Pancreas (tissue), 10 donors: ENCODE measurements at regions not wholly inside any gene's neighbourhood (a gene's known extent, or its start where the extent isn't known, plus 50 kb on each side); places are given as distances from the start of the nearest gene placed in this dataset.

Experiments
- ATAC-seq, 4 donors: fragments of 200-7000 bp; cut with Tn5 transposase; one replicate each; pipeline versions ENCODE4 v1.8.0 to v1.9.1; 2020; ENCODE audit warnings: mild to moderate bottlenecking in 4 of 4, moderate library complexity in 4 of 4
- DNase-seq, 6 donors: peaks; one replicate each; pipeline ENCODE4 v3.0.0-alpha.2; 2020
- FAIRE-seq: peaks from 2 replicates; lab custom pipeline; 2012; peaks lifted over from hg19 to GRCh38; lab: Jason Lieb, UNC
- H3K27ac ChIP-seq, 4 donors: fragments of 200-600 bp; sonication (generic); 1 replicate in 3 of 4; 2 replicates in 1 of 4; pipeline versions ENCODE4 v1.5.0 to v1.8.0; 2020
- H3K27me3 ChIP-seq, 4 donors: fragments of 200-600 bp; one replicate each; pipeline ENCODE4 v1.8.0; 2021
- H3K36me3 ChIP-seq, 3 donors: fragments of 200-600 bp; sonication (generic) in 1 of 3; one replicate each; pipeline versions ENCODE4 v1.5.0 to v1.8.0; 2020 to 2021
- H3K4me1 ChIP-seq, 3 donors: fragments of 200-600 bp; one replicate each; pipeline ENCODE4 v1.8.0; 2021
- H3K4me3 ChIP-seq, 4 donors: fragments of 200-600 bp; sonication (generic) in 2 of 4; one replicate each; pipeline versions ENCODE4 v1.5.0 to v1.8.0; 2020 to 2021
- H3K9me3 ChIP-seq, 4 donors: fragments of 200-600 bp; one replicate each; pipeline ENCODE4 v1.8.0; 2021
- WGBS, 2 donors: extraction: QIAGEN DNeasy Blood & Tissue Kit; methylation state at CpG; one replicate each; pipeline ENCODE4 v1.1.7; 2013; 5-methylcytosine and 5-hydroxymethylcytosine counted together
- intact Hi-C, 3 donors: fragments of 100-400 bp; cut with DNase I; formaldehyde crosslinking; loops; one replicate each; pipeline versions ENCODE4 v1.11.1 to v1.14.2; 2022
- TF ChIP-seq, protein P1 (sequence below), 4 donors: fragments of 200-600 bp; sonication (generic) in 3 of 4; IDR thresholded peaks; one replicate each; pipeline versions ENCODE4 v1.5.0 to v1.8.0; 2021; ENCODE audit warnings: antibody characterized with exemption in 4 of 4
- donor health status: healthy with polysubstance abuse.
- donor health status: DM: no; HTN: no; CAD: no; lungs with moderate emphysema.
- donor health status: DM: no; HTN: no; CAD: no.
- donor health status: control.
- donor health status: control.
- donor health status: Bipolar disorder and iron deficiency.
- donor health status: DM: yes; HTN: yes; CAD: no.
- donor health status: DM: no; HTN: no; CAD: no.
- donor health status: DM: no; HTN: no; CAD: no.
- donor health status: DM: yes; HTN: yes; CAD: no.

DNA sequence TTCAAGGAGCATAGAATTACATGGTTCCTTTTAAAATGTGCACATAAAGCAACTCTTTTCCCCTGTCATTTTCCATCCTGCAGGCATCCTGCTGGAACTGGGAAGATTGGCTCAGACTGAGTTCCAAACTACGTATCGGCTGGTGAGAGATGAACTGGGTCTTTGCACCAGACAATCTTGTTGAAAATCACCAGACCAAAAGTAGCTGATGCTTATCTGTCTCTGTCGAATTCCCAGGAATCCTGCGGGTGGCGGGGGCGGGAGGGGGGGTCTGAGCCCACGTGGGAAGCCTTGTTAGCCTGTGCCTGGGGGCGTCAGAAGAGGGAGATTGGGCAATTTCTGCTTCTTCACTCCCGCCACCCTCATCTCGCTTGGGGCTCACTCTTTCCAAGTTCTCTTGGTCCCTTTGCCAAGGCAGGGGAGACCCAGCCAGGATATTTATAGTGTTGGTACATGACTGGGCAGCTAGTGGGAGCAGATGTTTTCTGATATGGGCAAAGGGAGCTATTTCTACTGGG lies 90.1 kb upstream of the SLC25A33 start:
- FAIRE-seq (no peak), ATAC-seq (peak in 3 of 4 donors; percentile 14 to 27 (median 19)), DNase-seq (no peak)
- Histone ChIP-seq H3K4me3 (no peak overlapping the region), H3K27me3 (no peaks in the 10 kb centered on the region), H3K9me3 (no peaks in the 10 kb centered on the region), H3K4me1 (peaks cover 0 to 16% (median 14%) of the 10 kb centered on the region in 3 donors), H3K36me3 (no peaks in the 10 kb centered on the region), H3K27ac (no peak overlapping the region)
- TF ChIP-seq, protein P1, sequence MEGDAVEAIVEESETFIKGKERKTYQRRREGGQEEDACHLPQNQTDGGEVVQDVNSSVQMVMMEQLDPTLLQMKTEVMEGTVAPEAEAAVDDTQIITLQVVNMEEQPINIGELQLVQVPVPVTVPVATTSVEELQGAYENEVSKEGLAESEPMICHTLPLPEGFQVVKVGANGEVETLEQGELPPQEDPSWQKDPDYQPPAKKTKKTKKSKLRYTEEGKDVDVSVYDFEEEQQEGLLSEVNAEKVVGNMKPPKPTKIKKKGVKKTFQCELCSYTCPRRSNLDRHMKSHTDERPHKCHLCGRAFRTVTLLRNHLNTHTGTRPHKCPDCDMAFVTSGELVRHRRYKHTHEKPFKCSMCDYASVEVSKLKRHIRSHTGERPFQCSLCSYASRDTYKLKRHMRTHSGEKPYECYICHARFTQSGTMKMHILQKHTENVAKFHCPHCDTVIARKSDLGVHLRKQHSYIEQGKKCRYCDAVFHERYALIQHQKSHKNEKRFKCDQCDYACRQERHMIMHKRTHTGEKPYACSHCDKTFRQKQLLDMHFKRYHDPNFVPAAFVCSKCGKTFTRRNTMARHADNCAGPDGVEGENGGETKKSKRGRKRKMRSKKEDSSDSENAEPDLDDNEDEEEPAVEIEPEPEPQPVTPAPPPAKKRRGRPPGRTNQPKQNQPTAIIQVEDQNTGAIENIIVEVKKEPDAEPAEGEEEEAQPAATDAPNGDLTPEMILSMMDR (IDR thresholded peaks at IDR 0.05), result no peak
- intact Hi-C loops, result no loop called here
- WGBS, 2 donors, result 42 to 49% methylated on average over 10 of the region's 10 CpGs

DNA sequence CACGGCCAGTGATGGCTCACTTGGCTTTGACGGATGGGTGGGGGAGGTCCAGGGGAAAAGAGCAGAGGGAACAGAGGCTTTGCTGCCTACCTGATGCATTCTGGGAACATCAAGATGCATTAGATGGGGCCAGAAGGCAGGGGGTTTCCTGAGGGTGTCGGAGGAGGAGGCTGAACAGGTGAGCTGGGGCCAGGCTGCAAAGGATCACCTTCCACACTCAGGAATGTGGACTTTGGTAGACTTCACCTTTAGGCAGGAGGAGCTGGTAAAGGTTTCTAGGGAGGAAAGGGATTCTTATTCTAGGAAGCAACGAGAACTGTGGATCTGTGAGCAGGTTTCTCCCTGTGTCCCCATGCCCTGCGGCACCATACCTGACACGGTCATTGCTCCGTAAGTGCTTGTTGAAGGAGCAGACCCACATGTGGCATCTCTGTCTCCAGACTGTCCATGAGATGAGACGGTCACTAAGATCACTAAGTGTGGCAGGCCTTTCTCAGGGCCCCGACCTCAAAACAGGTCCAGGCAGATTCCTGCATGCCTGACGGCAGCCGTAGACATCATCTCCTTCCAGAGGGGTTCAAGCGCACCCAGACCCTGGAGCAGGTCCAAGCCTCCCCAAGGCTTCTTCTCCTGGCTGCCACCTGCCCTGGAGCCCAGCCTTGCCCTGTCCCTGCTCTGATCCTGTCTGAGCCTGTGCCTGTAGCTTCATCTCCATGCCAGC lies 89.1 kb upstream of the SLC25A33 start:
- 91 to 92% methylated on average over 12 of the region's 12 CpGs for WGBS, 2 donors
- Histone ChIP-seq H3K4me3 (no peak overlapping the region), H3K27me3 (no peaks in the 10 kb centered on the region), H3K27ac (no peak overlapping the region), H3K9me3 (no peaks in the 10 kb centered on the region), H3K36me3 (no peaks in the 10 kb centered on the region), H3K4me1 (peaks cover 0 to 16% (median 15%) of the 10 kb centered on the region in 3 donors)
- intact Hi-C loops, result loop anchor here in 1 of 3 donors (10.0 kb wide), 1 partner anchor 165 kb away; no protein-coding TSS in a partner anchor
- DNase-seq (no peak), ATAC-seq (no peak), FAIRE-seq (no peak)
- TF ChIP-seq, protein P1 (IDR thresholded peaks at IDR 0.05), result no peak

DNA sequence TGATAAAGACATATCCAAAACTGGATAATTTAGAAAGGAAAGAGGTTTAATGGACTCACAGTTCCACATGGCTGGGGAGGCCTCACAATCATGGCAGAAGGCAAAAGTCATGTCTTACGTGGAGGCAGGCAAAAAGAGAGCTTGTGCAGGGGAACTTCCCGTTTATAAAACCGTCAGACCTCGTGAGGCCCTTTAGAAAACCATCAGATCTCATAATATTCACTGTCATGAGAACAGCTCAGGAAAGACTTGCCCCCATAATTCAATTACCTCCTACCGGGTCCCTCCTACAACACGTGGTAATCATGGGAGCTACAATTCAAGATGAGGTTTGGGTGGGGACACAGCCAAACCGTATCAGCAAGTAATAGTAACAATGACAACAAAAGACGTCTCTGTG lies 88.2 kb upstream of the SLC25A33 start:
- DNase-seq, result no peak
- no peak for FAIRE-seq
- TF ChIP-seq, protein P1 (IDR thresholded peaks at IDR 0.05), result no peak
- no peak for ATAC-seq
- intact Hi-C loops, result loop anchor here in 1 of 3 donors (10.0 kb wide), 1 partner anchor 166 kb away; no protein-coding TSS in a partner anchor
- Histone ChIP-seq H3K27ac (no peak overlapping the region), H3K36me3 (no peaks in the 10 kb centered on the region), H3K9me3 (no peaks in the 10 kb centered on the region), H3K4me1 (peaks cover 0 to 23% (median 22%) of the 10 kb centered on the region in 3 donors), H3K27me3 (no peaks in the 10 kb centered on the region), H3K4me3 (no peak overlapping the region)
- WGBS, 2 donors, result 89 to 93% methylated on average over 8 of the region's 8 CpGs

DNA sequence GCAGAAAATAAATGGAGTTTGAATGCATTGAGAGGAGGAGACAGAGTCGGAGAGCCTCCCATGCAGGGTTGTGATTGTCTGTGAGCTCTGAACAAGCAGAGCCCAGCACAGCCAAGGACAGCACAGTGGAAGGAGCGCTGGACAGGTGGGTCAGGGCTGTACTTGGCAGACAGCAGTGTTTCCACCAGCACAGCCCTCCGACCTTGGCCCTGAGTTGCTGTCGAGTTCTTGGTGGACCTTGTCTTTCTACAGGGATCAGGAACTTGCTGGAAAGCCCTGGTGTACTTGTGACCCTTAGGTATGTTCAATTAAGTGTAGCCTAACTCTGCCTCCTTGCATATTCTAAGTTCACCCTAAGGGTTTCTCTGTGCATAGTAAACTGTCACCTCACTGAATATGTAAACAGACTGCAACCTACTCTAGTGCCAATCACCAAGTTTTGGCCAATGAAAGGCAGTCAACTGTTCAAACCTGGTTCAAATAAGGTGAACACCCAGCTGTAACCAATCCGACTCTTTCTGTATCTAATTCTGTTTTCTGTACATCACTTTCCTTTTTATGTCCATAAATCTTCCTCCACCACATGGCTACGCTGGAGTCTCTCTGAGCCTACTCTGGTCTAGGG lies 86.6 kb upstream of the SLC25A33 start:
- ATAC-seq, result peak; percentile 77 to 91 (median 80)
- H3K27me3 ChIP-seq, result no peaks in the 10 kb centered on the region
- intact Hi-C loops, result loop anchor here in 1 of 3 donors (10.0 kb wide), 1 partner anchor 168 kb away; no protein-coding TSS in a partner anchor
- 24 to 30% methylated on average over 6 of the region's 6 CpGs for WGBS, 2 donors
- peak in 4 of 6 donors; percentile 41 to 88 (median 62) for DNase-seq
- no peak overlapping the region for H3K4me3 ChIP-seq
- peaks cover 0 to 23% (median 22%) of the 10 kb centered on the region in 3 donors for H3K4me1 ChIP-seq
- TF ChIP-seq, protein P1 (IDR thresholded peaks at IDR 0.05), result no peak
- H3K36me3 ChIP-seq, result no peaks in the 10 kb centered on the region
- no peak for FAIRE-seq
- no peaks in the 10 kb centered on the region for H3K9me3 ChIP-seq
- peak overlapping the region in 2 of 4 donors; percentile 63 to 74 for H3K27ac ChIP-seq
